ENCODE measurements at regions not wholly inside any gene's neighbourhood (a gene's known extent, or its start where the extent isn't known, plus 50 kb on each side); places are given as distances from the start of the nearest gene placed in this dataset.

- DNase-seq, result no peak
Observed at GRCh38 chr1:182147951-182148350, 86.4 kb upstream of the ZNF648 start.

- no peak for DNase-seq
Observed at GRCh38 chr1:182147136-182147820, 85.8 kb upstream of the ZNF648 start.

GRCh38 chr1:182146286-182146685 lies 84.8 kb upstream of the ZNF648 start:
- DNase-seq, result no peak

GRCh38 chr1:182145441-182145840 lies 83.9 kb upstream of the ZNF648 start:
- no peak for DNase-seq

GRCh38 chr1:182144646-182145030 lies 83.1 kb upstream of the ZNF648 start:
- DNase-seq, result no peak

- DNase-seq, result no peak
Observed at GRCh38 chr1:182143825-182144645, 82.5 kb upstream of the ZNF648 start.

- peak; percentile 81 for DNase-seq
Observed at GRCh38 chr1:182143154-182143657, 81.7 kb upstream of the ZNF648 start.

- no peak for DNase-seq
Observed at GRCh38 chr1:182142621-182143020, 81.1 kb upstream of the ZNF648 start.

GRCh38 chr1:182141040-182141439 lies 79.5 kb upstream of the ZNF648 start:
- no peak for DNase-seq

- no peak for DNase-seq
Observed at GRCh38 chr1:182139496-182139895, 78.0 kb upstream of the ZNF648 start.

- DNase-seq, result no peak
Observed at GRCh38 chr1:182137546-182137945, 76.0 kb upstream of the ZNF648 start.

GRCh38 chr1:182135946-182136345 lies 74.4 kb upstream of the ZNF648 start:
- DNase-seq, result no peak

GRCh38 chr1:182134257-182134656 lies 72.7 kb upstream of the ZNF648 start:
- DNase-seq, result no peak

GRCh38 chr1:182133181-182133580 lies 71.7 kb upstream of the ZNF648 start:
- DNase-seq, result no peak

- no peak for DNase-seq
Observed at GRCh38 chr1:182129398-182129797, 67.9 kb upstream of the ZNF648 start.

- no peak for DNase-seq
Observed at GRCh38 chr1:182128502-182128901, 67.0 kb upstream of the ZNF648 start.

- DNase-seq, result no peak
Observed at GRCh38 chr1:182127656-182128055, 66.1 kb upstream of the ZNF648 start.

GRCh38 chr1:182126272-182126800 lies 64.8 kb upstream of the ZNF648 start:
- no peak for DNase-seq

GRCh38 chr1:182122913-182123260 lies 61.4 kb upstream of the ZNF648 start:
- no peak for DNase-seq

- no peak for DNase-seq
Observed at GRCh38 chr1:182122256-182122912, 60.9 kb upstream of the ZNF648 start.

GRCh38 chr1:182121787-182122186 lies 60.3 kb upstream of the ZNF648 start:
- DNase-seq, result no peak

- DNase-seq, result no peak
Observed at GRCh38 chr1:182120411-182121258, 59.1 kb upstream of the ZNF648 start.

All from effector CD8-positive, alpha-beta T cell (primary cell).